PC-3 (cell line): ENCODE measurements at regions not wholly inside any gene's neighbourhood (a gene's known extent, or its start where the extent isn't known, plus 50 kb on each side); places are given as distances from the start of the nearest gene placed in this dataset.

Experiments
- ATAC-seq: fragments of 200-7000 bp; cut with Tn5 transposase; 2 replicates; pipeline ENCODE4 v1.9.1; 2020; ENCODE audit warnings: mild to moderate bottlenecking, moderate library complexity
- BruUV-seq: library from RNA; stranded (reverse); fragments of 400-500 nt; replicated peaks from 2 replicates; lab custom pipeline; 2021; lab: Mats Ljungman, UMichigan
- CTCF ChIA-PET: fragments of 300-600 bp; sonication (Branson Sonifier 250); formaldehyde crosslinking; loops from one replicate; lab custom pipeline; 2022; ENCODE audit warnings: antibody characterized with exemption; lab: Charles Lee
- POLR2A ChIA-PET: fragments of 300-600 bp; sonication (Branson Sonifier 250); formaldehyde crosslinking; loops from one replicate; lab custom pipeline; 2022; ENCODE audit warnings: antibody characterized with exemption; ENCODE audit not compliant: unreplicated experiment; lab: Charles Lee
- DNase-seq: peaks from one replicate; pipeline ENCODE4 v3.0.0-alpha.2; 2015
- H2AFZ ChIP-seq: fragments of 300-600 bp; sonication (generic); 2 replicates; pipeline ENCODE4 v1.6.0; 2016; ENCODE audit warnings: antibody characterized with exemption, low read length
- H3F3A ChIP-seq: fragments of 300-600 bp; sonication (generic); one replicate; pipeline ENCODE4 v1.6.0; 2017; ENCODE audit warnings: antibody characterized with exemption, low read length, control low read depth, mild to moderate bottlenecking; ENCODE audit not compliant: unreplicated experiment
- H3K27ac ChIP-seq: fragments of 300-600 bp; sonication (generic); 2 replicates; pipeline ENCODE4 v1.5.1; 2016; ENCODE audit warnings: mild to moderate bottlenecking, low read length
- H3K27me3 ChIP-seq: fragments of 300-600 bp; sonication (generic); 2 replicates; pipeline ENCODE4 v1.6.1; 2016; ENCODE audit warnings: low read length, mixed read lengths
- H3K36me3 ChIP-seq: fragments of 300-600 bp; sonication (generic); 2 replicates; pipeline ENCODE4 v1.6.1; 2016; ENCODE audit warnings: low read depth, mixed run types, low read length, mixed read lengths
- H3K4me1 ChIP-seq: fragments of 300-600 bp; sonication (generic); 2 replicates; pipeline ENCODE4 v1.5.1; 2016; ENCODE audit warnings: low read length; ENCODE audit not compliant: insufficient read depth
- H3K4me2 ChIP-seq: fragments of 300-600 bp; sonication (generic); 2 replicates; pipeline ENCODE4 v1.6.0; 2016; ENCODE audit warnings: low read length
- H3K4me3 ChIP-seq: fragments of 300-600 bp; sonication (generic); 2 replicates; pipeline ENCODE4 v1.5.1; 2016; ENCODE audit warnings: mild to moderate bottlenecking, low read length, mixed read lengths
- H3K79me2 ChIP-seq: fragments of 300-600 bp; sonication (generic); 2 replicates; pipeline ENCODE4 v1.6.1; 2017; ENCODE audit warnings: low read length, mixed read lengths
- H3K9ac ChIP-seq: fragments of 300-600 bp; sonication (generic); 2 replicates; pipeline ENCODE4 v1.6.0; 2016; ENCODE audit warnings: mild to moderate bottlenecking, low read length
- H3K9me2 ChIP-seq: fragments of 300-600 bp; sonication (generic); replicated peaks from 2 replicates; pipeline ENCODE4 v1.6.1; 2016; ENCODE audit warnings: mixed run types, low read length, mixed read lengths
- H3K9me3 ChIP-seq: fragments of 300-600 bp; sonication (generic); 2 replicates; pipeline ENCODE4 v1.6.1; 2016; ENCODE audit warnings: low read length, mixed read lengths
- H4K20me1 ChIP-seq: fragments of 300-600 bp; sonication (generic); 2 replicates; pipeline ENCODE4 v1.6.1; 2016; ENCODE audit warnings: low read length, mixed read lengths
- EZH2 ChIP-seq: fragments of 300-600 bp; sonication (generic); IDR thresholded peaks from one replicate; pipeline ENCODE4 v1.6.1; 2017; ENCODE audit warnings: antibody characterized with exemption, mild to moderate bottlenecking, low read length; ENCODE audit not compliant: unreplicated experiment
- EZH2phosphoT487 ChIP-seq: fragments of 300-600 bp; sonication (generic); IDR thresholded peaks from 2 replicates; pipeline ENCODE4 v1.6.1; 2018; ENCODE audit warnings: mild to moderate bottlenecking, antibody characterized with exemption, low read length, borderline replicate concordance
- intact Hi-C: fragments of 100-400 bp; cut with micrococcal nuclease; formaldehyde crosslinking; loops from 2 replicates; pipeline ENCODE4 v1.9.0; 2023
- TF ChIP-seq, protein P1 (sequence below): fragments of 300-600 bp; sonication (generic); conservative IDR thresholded peaks from 2 replicates; pipeline ENCODE4 v1.5.1; 2017; ENCODE audit warnings: antibody characterized with exemption, low read depth, mild to moderate bottlenecking, low read length

- peaks cover 39% of the 10 kb centered on the region for H3K4me1 ChIP-seq
- H3F3A ChIP-seq = no peaks in the 10 kb centered on the region
- intact Hi-C loops = loop anchor here (10.0 kb wide), 1 partner anchor 240 kb away; the partner anchor contains the start of gene JUN
- H4K20me1 ChIP-seq = no peaks in the 10 kb centered on the region
- no peaks in the 10 kb centered on the region for H3K36me3 ChIP-seq
- H3K27ac ChIP-seq = no peak overlapping the region
- H3K4me2 ChIP-seq = no peak overlapping the region
- no peaks in the 10 kb centered on the region for H3K9me3 ChIP-seq
- H2AFZ ChIP-seq = peak overlapping the region; percentile 4; the same call in 1 of the 2 replicates
- TF ChIP-seq EZH2 (no peak), EZH2phosphoT487 (no peak)
- TF ChIP-seq, protein P1, sequence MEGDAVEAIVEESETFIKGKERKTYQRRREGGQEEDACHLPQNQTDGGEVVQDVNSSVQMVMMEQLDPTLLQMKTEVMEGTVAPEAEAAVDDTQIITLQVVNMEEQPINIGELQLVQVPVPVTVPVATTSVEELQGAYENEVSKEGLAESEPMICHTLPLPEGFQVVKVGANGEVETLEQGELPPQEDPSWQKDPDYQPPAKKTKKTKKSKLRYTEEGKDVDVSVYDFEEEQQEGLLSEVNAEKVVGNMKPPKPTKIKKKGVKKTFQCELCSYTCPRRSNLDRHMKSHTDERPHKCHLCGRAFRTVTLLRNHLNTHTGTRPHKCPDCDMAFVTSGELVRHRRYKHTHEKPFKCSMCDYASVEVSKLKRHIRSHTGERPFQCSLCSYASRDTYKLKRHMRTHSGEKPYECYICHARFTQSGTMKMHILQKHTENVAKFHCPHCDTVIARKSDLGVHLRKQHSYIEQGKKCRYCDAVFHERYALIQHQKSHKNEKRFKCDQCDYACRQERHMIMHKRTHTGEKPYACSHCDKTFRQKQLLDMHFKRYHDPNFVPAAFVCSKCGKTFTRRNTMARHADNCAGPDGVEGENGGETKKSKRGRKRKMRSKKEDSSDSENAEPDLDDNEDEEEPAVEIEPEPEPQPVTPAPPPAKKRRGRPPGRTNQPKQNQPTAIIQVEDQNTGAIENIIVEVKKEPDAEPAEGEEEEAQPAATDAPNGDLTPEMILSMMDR = no peak
- ATAC-seq = peak; percentile 39; the same call in 1 of the 2 replicates
- H3K27me3 ChIP-seq = no peaks in the 10 kb centered on the region
- H3K4me3 ChIP-seq = no peak overlapping the region
- POLR2A ChIA-PET = no interaction called here
- H3K9ac ChIP-seq = no peak overlapping the region
- CTCF ChIA-PET = no interaction called here
- H3K79me2 ChIP-seq = no peaks in the 10 kb centered on the region
- H3K9me2 ChIP-seq = no peaks in the 10 kb centered on the region
- peak; percentile 37 for DNase-seq
- BruUV-seq = no TSS peak
Measured at GRCh38 chr1:59025201-59025600, 241.4 kb upstream of the JUN start.

DNA sequence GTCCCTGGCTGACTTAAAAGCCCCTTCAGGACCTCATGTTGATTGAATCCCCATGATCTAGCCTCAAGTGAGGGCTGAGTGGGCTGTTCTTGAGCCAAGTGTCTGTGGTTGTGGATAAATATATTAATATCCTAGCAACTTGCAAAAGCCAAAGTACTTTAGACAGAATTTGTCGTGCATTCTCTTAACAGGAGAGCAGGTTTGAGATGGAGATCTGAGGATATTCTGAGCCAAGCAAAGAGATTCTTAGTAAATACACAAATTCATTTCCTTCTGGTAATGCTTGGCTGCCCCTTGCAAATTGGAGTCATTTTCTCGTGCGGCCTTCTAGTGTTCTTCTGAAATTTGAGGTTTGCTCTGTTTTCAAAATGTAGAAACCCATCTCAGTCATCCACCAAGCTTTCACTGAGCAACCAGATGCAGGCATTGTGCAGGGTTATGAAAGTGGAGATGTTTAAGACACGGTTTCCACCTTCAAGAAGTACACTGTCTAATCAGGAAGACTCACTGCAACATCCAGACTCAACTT lies 242.1 kb upstream of the JUN start:
- H3K9ac ChIP-seq = no peak overlapping the region
- H3K4me1 ChIP-seq = peaks cover 37% of the 10 kb centered on the region
- CTCF ChIA-PET = no interaction called here

GRCh38 chr1:59026472-59026948 lies 242.7 kb upstream of the JUN start:
- Histone ChIP-seq H3F3A (no peaks in the 10 kb centered on the region), H3K79me2 (no peaks in the 10 kb centered on the region), H3K4me1 (peaks cover 37% of the 10 kb centered on the region), H3K4me3 (no peak overlapping the region), H3K9ac (no peak overlapping the region), H3K9me3 (no peaks in the 10 kb centered on the region), H2AFZ (no peak overlapping the region), H4K20me1 (no peaks in the 10 kb centered on the region), H3K27me3 (no peaks in the 10 kb centered on the region), H3K9me2 (no peaks in the 10 kb centered on the region), H3K4me2 (peak overlapping the region; percentile 26; the same call in 1 of the 2 replicates), H3K27ac (peak overlapping the region; percentile 49), H3K36me3 (no peaks in the 10 kb centered on the region)
- ATAC-seq (no peak), DNase-seq (peak; percentile 64)
- BruUV-seq = no TSS peak
- no peak for TF ChIP-seq EZH2
- no peak for TF ChIP-seq EZH2phosphoT487
- TF ChIP-seq, protein P1 = no peak
- intact Hi-C loops = loop anchor here (10.0 kb wide), 1 partner anchor 242 kb away; the partner anchor contains the start of gene JUN
- ChIA-PET CTCF (no interaction called here), POLR2A (no interaction called here)

More for the DNA sequence above, 242.1 kb upstream of the JUN start:
- intact Hi-C loops = loop anchor here (10.0 kb wide), 1 partner anchor 241 kb away; the partner anchor contains the start of gene JUN
- H4K20me1 ChIP-seq = no peaks in the 10 kb centered on the region
- no peak for ATAC-seq
- H3K9me3 ChIP-seq = no peaks in the 10 kb centered on the region
- H3K9me2 ChIP-seq = no peaks in the 10 kb centered on the region
- POLR2A ChIA-PET = no interaction called here
- no TSS peak for BruUV-seq
- no peaks in the 10 kb centered on the region for H3K79me2 ChIP-seq
- H2AFZ ChIP-seq = peak overlapping the region; percentile 4; the same call in 1 of the 2 replicates
- no peak for DNase-seq
- H3K36me3 ChIP-seq = no peaks in the 10 kb centered on the region
- no peaks in the 10 kb centered on the region for H3K27me3 ChIP-seq
- H3K27ac ChIP-seq = peak overlapping the region; percentile 49
- no peak overlapping the region for H3K4me3 ChIP-seq
- no peak overlapping the region for H3K4me2 ChIP-seq
- no peaks in the 10 kb centered on the region for H3F3A ChIP-seq
- no peak for TF ChIP-seq EZH2
- TF ChIP-seq EZH2phosphoT487 = no peak
- TF ChIP-seq, protein P1 = no peak
